ENCODE measurements at regions not wholly inside any gene's neighbourhood (a gene's known extent, or its start where the extent isn't known, plus 50 kb on each side); places are given as distances from the start of the nearest gene placed in this dataset.

DNA sequence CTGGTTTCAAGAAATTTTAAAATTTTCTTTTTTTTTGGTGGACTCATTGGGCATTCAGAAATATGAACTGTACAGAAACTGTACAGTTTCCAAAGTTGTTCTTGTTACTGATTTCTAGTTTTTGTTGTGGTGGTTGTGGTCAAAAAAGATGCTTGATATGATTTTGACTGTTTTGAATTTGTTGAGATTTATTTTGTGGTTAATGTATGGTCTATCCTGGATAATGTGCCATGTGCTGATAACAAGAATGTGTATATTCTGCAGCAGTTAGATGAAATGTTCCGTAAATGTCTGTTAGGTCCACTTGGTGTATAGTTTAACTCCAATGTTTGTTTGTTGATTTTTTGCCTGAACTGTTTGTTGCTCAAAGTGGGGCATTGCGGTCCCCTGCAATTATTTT, 127.6 kb upstream of the NUDT6 start:
- H3K27ac ChIP-seq = no peak overlapping the region
- TF ChIP-seq POLR2A (IDR thresholded peaks at IDR 0.05) (no peak), POLR2AphosphoS5 (IDR thresholded peaks at IDR 0.05) (no peak), EP300 (IDR thresholded peaks at IDR 0.05; ENCODE audit: low read depth) (no peak)
- intact Hi-C loops (cut with DNase I; ENCODE audit: low total_unique reads) (no loop called here), in situ Hi-C loops (cut with MboI; ENCODE audit: low pct_ligation_motif_present in 1 of 4, low pct_unique_long_range_greater_than_20kb in 1 of 4, low sequenced_read_pairs in 3 of 4) (no loop called here)
- WGBS, 2 donors (ENCODE audit: low coverage in 1 of 2) = 97 to 100% methylated on average over 1 to 2 of the region's 2 CpGs
- no peak overlapping the region for H3K4me3 ChIP-seq
- no peaks in the 10 kb centered on the region for H3K27me3 ChIP-seq
- peaks cover 4 to 31% of the 10 kb centered on the region in 2 donors for H3K9me3 ChIP-seq
- H3K36me3 ChIP-seq = peaks cover 0 to 7% (median 0%) of the 10 kb centered on the region in 4 donors
- no peak for DNase-seq
- H3K4me1 ChIP-seq = no peaks in the 10 kb centered on the region

- Histone ChIP-seq H3K4me3 (no peak overlapping the region), H3K27ac (no peak overlapping the region), H3K9me3 (peaks cover 4 to 31% of the 10 kb centered on the region in 2 donors), H3K27me3 (no peaks in the 10 kb centered on the region), H3K36me3 (peaks cover 0 to 7% (median 0%) of the 10 kb centered on the region in 4 donors), H3K4me1 (no peaks in the 10 kb centered on the region)
- TF ChIP-seq, protein P1, sequence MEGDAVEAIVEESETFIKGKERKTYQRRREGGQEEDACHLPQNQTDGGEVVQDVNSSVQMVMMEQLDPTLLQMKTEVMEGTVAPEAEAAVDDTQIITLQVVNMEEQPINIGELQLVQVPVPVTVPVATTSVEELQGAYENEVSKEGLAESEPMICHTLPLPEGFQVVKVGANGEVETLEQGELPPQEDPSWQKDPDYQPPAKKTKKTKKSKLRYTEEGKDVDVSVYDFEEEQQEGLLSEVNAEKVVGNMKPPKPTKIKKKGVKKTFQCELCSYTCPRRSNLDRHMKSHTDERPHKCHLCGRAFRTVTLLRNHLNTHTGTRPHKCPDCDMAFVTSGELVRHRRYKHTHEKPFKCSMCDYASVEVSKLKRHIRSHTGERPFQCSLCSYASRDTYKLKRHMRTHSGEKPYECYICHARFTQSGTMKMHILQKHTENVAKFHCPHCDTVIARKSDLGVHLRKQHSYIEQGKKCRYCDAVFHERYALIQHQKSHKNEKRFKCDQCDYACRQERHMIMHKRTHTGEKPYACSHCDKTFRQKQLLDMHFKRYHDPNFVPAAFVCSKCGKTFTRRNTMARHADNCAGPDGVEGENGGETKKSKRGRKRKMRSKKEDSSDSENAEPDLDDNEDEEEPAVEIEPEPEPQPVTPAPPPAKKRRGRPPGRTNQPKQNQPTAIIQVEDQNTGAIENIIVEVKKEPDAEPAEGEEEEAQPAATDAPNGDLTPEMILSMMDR (IDR thresholded peaks at IDR 0.05) = no peak
- TF ChIP-seq EP300 (IDR thresholded peaks at IDR 0.05; ENCODE audit: low read depth) (no peak), POLR2AphosphoS5 (IDR thresholded peaks at IDR 0.05) (no peak), POLR2A (IDR thresholded peaks at IDR 0.05) (no peak)
- 93 to 100% methylated on average over 3 of the region's 3 CpGs for WGBS, 2 donors (ENCODE audit: low coverage in 1 of 2)
- intact Hi-C loops (cut with DNase I; ENCODE audit: low total_unique reads) (no loop called here), in situ Hi-C loops (cut with MboI; ENCODE audit: low pct_ligation_motif_present in 1 of 4, low pct_unique_long_range_greater_than_20kb in 1 of 4, low sequenced_read_pairs in 3 of 4) (no loop called here)
- DNase-seq = no peak
Observed at GRCh38 chr4:123052007-123052406, 129.6 kb upstream of the NUDT6 start.

DNA sequence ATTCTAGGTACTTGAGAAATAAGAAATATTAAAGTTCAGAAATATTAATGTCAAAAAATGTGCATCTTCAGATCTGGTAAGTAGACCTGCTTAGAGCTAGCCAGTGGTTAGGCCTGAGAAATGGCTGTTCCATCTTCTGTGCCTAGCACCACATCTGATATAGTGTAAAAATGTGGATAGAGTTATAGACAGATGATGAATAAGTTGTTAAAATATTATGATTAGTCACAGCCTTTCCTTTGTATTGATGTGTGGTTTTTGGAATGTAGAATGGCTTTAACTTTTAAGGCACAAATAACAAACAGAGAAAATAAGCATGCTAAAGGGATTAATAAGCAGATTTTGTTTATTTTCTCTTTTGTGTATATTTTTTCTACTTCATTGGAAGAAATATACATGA, 133.5 kb upstream of the NUDT6 start:
- TF ChIP-seq POLR2AphosphoS5 (IDR thresholded peaks at IDR 0.05) = no peak
- no peak for TF ChIP-seq EP300 (IDR thresholded peaks at IDR 0.05; ENCODE audit: low read depth)
- TF ChIP-seq, protein P1 (IDR thresholded peaks at IDR 0.05) = no peak
- no peak for TF ChIP-seq POLR2A (IDR thresholded peaks at IDR 0.05)
- Histone ChIP-seq H3K27ac (no peak overlapping the region), H3K36me3 (no peaks in the 10 kb centered on the region), H3K4me1 (no peaks in the 10 kb centered on the region), H3K9me3 (peaks cover 4 to 6% of the 10 kb centered on the region in 2 donors), H3K4me3 (no peak overlapping the region), H3K27me3 (no peaks in the 10 kb centered on the region)
- in situ Hi-C loops (cut with MboI; ENCODE audit: low pct_ligation_motif_present in 1 of 4, low pct_unique_long_range_greater_than_20kb in 1 of 4, low sequenced_read_pairs in 3 of 4) = no loop called here
- intact Hi-C loops (cut with DNase I; ENCODE audit: low total_unique reads) = no loop called here
- no peak for DNase-seq

GRCh38 chr4:123060039-123060770, 137.8 kb upstream of the NUDT6 start:
- H3K27ac ChIP-seq = no peak overlapping the region
- 100% methylated on average over 6 of the region's 6 CpGs; no CpG with 5 or more reads in 1 of the 2 donors for WGBS, 2 donors (ENCODE audit: low coverage in 1 of 2)
- intact Hi-C loops (cut with DNase I; ENCODE audit: low total_unique reads) (no loop called here), in situ Hi-C loops (cut with MboI; ENCODE audit: low pct_ligation_motif_present in 1 of 4, low pct_unique_long_range_greater_than_20kb in 1 of 4, low sequenced_read_pairs in 3 of 4) (no loop called here)
- H3K9me3 ChIP-seq = no peaks in the 10 kb centered on the region
- no peaks in the 10 kb centered on the region for H3K36me3 ChIP-seq
- H3K27me3 ChIP-seq = no peaks in the 10 kb centered on the region
- TF ChIP-seq POLR2AphosphoS5 (IDR thresholded peaks at IDR 0.05) (no peak), POLR2A (IDR thresholded peaks at IDR 0.05) (no peak), EP300 (IDR thresholded peaks at IDR 0.05; ENCODE audit: low read depth) (no peak)
- TF ChIP-seq, protein P1 (IDR thresholded peaks at IDR 0.05) = no peak
- no peak overlapping the region for H3K4me3 ChIP-seq
- no peaks in the 10 kb centered on the region for H3K4me1 ChIP-seq
- no peak for DNase-seq
